Endothelial cell of umbilical vein (primary cell): ENCODE measurements at regions not wholly inside any gene's neighbourhood (a gene's known extent, or its start where the extent isn't known, plus 50 kb on each side); places are given as distances from the start of the nearest gene placed in this dataset.

Source experiments
- BruUV-seq: library from RNA; stranded (reverse); fragments of 400-500 nt; replicated peaks from 2 replicates; lab custom pipeline; 2021; lab: Mats Ljungman, UMichigan
- CTCF ChIA-PET: fragments of 300-600, 350-600 bp; sonication (Branson Sonifier 250); formaldehyde crosslinking; loops from one replicate; lab custom pipeline; 2021; ENCODE audit warnings: antibody characterized with exemption, inconsistent platforms; lab: Charles Lee
- POLR2A ChIA-PET: fragments of 300-600, 350-600 bp; sonication (Branson Sonifier 250); formaldehyde crosslinking; loops from one replicate; lab custom pipeline; 2021; ENCODE audit warnings: antibody characterized with exemption, inconsistent platforms; lab: Charles Lee
- DNase-seq: peaks from one replicate; pipeline ENCODE4 v3.0.0-alpha.2; 2011; ENCODE audit warnings: low read depth, low spot score
- FAIRE-seq: peaks from 2 replicates; lab custom pipeline; 2011; peaks lifted over from hg19 to GRCh38; lab: Jason Lieb, UNC
- H2AFZ ChIP-seq: 2 replicates; pipeline ENCODE4 v1.6.0; 2012; ENCODE audit warnings: low read depth, low read length, control low read depth, inconsistent platforms
- H3K27ac ChIP-seq: 2 replicates; pipeline ENCODE4 v1.5.1; 2011; ENCODE audit warnings: low read depth, mild to moderate bottlenecking, control low read depth, low read length, moderate library complexity; ENCODE audit not compliant: insufficient read depth
- H3K27me3 ChIP-seq, 2 experiments: 2 replicates each; pipeline versions ENCODE4 v1.6.0 to v1.6.1; 2011; ENCODE audit warnings: low read length in 2 of 2, mixed read lengths in 1 of 2; ENCODE audit not compliant: control insufficient read depth in 2 of 2, insufficient read depth in 2 of 2
- H3K36me3 ChIP-seq, 2 experiments: 2 replicates in 1 of 2; 3 replicates in 1 of 2; pipeline ENCODE4 v1.5.1; 2011; ENCODE audit warnings: low read length in 2 of 2, mild to moderate bottlenecking in 1 of 2, moderate library complexity in 1 of 2; ENCODE audit not compliant: control insufficient read depth in 2 of 2, insufficient read depth in 2 of 2; ENCODE audit errors: extremely low read depth in 1 of 2
- H3K4me1 ChIP-seq: 3 replicates; pipeline ENCODE4 v1.5.1; 2011; ENCODE audit warnings: mild to moderate bottlenecking, low read length; ENCODE audit not compliant: control insufficient read depth, insufficient read depth; ENCODE audit errors: extremely low read depth
- H3K4me2 ChIP-seq: 2 replicates; pipeline ENCODE4 v1.6.1; 2011; ENCODE audit warnings: low read length, control low read depth, mixed read lengths; ENCODE audit not compliant: insufficient read depth
- H3K4me3 ChIP-seq, 3 experiments: fragments of 200-600 bp in 1 of 3; sonication (generic), shearing (Covaris generic) in 1 of 3; replicated peaks in 1 of 3; 2 replicates each; pipeline ENCODE4 v1.5.1; 2011 to 2016; ENCODE audit warnings: control low read depth in 3 of 3, low read length in 3 of 3, mild to moderate bottlenecking in 2 of 3, inconsistent platforms in 1 of 3, low read depth in 1 of 3, moderate library complexity in 1 of 3; ENCODE audit not compliant: insufficient read depth in 1 of 3
- H3K79me2 ChIP-seq: 2 replicates; pipeline ENCODE4 v1.6.0; 2012; ENCODE audit warnings: low read length, inconsistent platforms; ENCODE audit not compliant: control insufficient read depth, insufficient read depth
- H3K9ac ChIP-seq: replicated peaks from 2 replicates; pipeline ENCODE3; 2011; ENCODE audit warnings: low read length, control low read depth; ENCODE audit not compliant: insufficient read depth; ENCODE audit errors: extremely low read depth
- H3K9me1 ChIP-seq: replicated peaks from 3 replicates; pipeline ENCODE4 v1.6.0; 2011; ENCODE audit warnings: mild to moderate bottlenecking, low read length; ENCODE audit not compliant: control insufficient read depth, insufficient read depth; ENCODE audit errors: extremely low read depth
- H3K9me3 ChIP-seq: replicated peaks from 2 replicates; pipeline ENCODE4 v1.5.1; 2012; ENCODE audit warnings: low read length, inconsistent platforms; ENCODE audit not compliant: control insufficient read depth, insufficient read depth
- H4K20me1 ChIP-seq: replicated peaks from 2 replicates; pipeline ENCODE3; 2011; ENCODE audit warnings: mild to moderate bottlenecking, low read length; ENCODE audit not compliant: control insufficient read depth, insufficient read depth; ENCODE audit errors: extremely low read depth
- CTCF ChIP-seq, 2 donors: IDR thresholded peaks; 1 replicate in 1 of 2; 2 replicates in 1 of 2; pipeline ENCODE4 v1.5.1; 2011; ENCODE audit warnings: low read length in 2 of 2, mild to moderate bottlenecking in 2 of 2, moderate library complexity in 2 of 2, control low read depth in 1 of 2, inconsistent platforms in 1 of 2, low read depth in 1 of 2; ENCODE audit not compliant: insufficient read depth in 1 of 2; ENCODE audit errors: extremely low read depth in 1 of 2
- EZH2 ChIP-seq: IDR thresholded peaks from 2 replicates; pipeline ENCODE4 v1.6.1; 2012; ENCODE audit warnings: borderline replicate concordance, low read depth, mild to moderate bottlenecking, moderate library complexity, low read length, inconsistent platforms; ENCODE audit not compliant: severe bottlenecking
- FOS ChIP-seq: IDR thresholded peaks from 2 replicates; pipeline ENCODE4 v1.6.1; 2011; ENCODE audit warnings: mild to moderate bottlenecking, low read length, moderate library complexity, borderline replicate concordance; ENCODE audit not compliant: insufficient read depth
- GATA2 ChIP-seq: IDR thresholded peaks from 2 replicates; pipeline ENCODE4 v1.7.0; 2011; ENCODE audit warnings: low read depth, mild to moderate bottlenecking, moderate library complexity, mixed read lengths, low read length; ENCODE audit not compliant: insufficient read length, insufficient read depth
- JUN ChIP-seq: IDR thresholded peaks from 2 replicates; pipeline ENCODE4 v1.6.1; 2011; ENCODE audit warnings: borderline replicate concordance, low read depth; ENCODE audit not compliant: insufficient read length, insufficient read depth
- MAX ChIP-seq: IDR thresholded peaks from 2 replicates; pipeline ENCODE4 v1.6.1; 2011; ENCODE audit not compliant: insufficient read depth, insufficient read length
- MYC ChIP-seq: IDR thresholded peaks from one replicate; pipeline ENCODE4 v1.6.1; 2011; ENCODE audit warnings: mild to moderate bottlenecking, low read depth, low read length
- POLR2A ChIP-seq: IDR thresholded peaks from 2 replicates; pipeline ENCODE4 v1.6.1; 2012; ENCODE audit warnings: low read depth, mild to moderate bottlenecking, control low read depth, low read length
- POLR2AphosphoS5 ChIP-seq: IDR thresholded peaks from 2 replicates; pipeline ENCODE4 v1.6.1; 2012; ENCODE audit warnings: low read depth, mild to moderate bottlenecking, control low read depth, low read length, moderate library complexity; ENCODE audit not compliant: insufficient read depth
- dilution Hi-C: fragments of 300-500 bp; cut with MboI; formaldehyde crosslinking; loops from one replicate; pipeline ENCODE4 v1.15.0; 2019; ENCODE audit warnings: low sequenced_read_pairs; ENCODE audit not compliant: extremely low pct_ligation_motif_present
- intact Hi-C: fragments of 100-400 bp; cut with micrococcal nuclease; formaldehyde crosslinking; loops from one replicate; pipeline ENCODE4 v1.10.0; 2022

- BruUV-seq: no TSS peak
- ChIA-PET CTCF (no interaction called here), POLR2A (no interaction called here)
- H3K36me3 ChIP-seq: no peaks in the 10 kb centered on the region
- no peaks in the 10 kb centered on the region for H3K9me1 ChIP-seq
- H3K27me3 ChIP-seq: no peaks in the 10 kb centered on the region
- H3K4me3 ChIP-seq: no peak overlapping the region
- H3K4me2 ChIP-seq: no peak overlapping the region
- TF ChIP-seq EZH2 (no peak), GATA2 (no peak), POLR2A (no peak), POLR2AphosphoS5 (no peak), MYC (no peak), JUN (no peak), MAX (no peak), FOS (no peak), CTCF (IDR thresholded peaks at IDR 0.05; ENCODE audit: extremely low read depth in 1 of 2, insufficient read depth in 1 of 2, low read depth in 1 of 2, low read length in 2 of 2) (no peak)
- H3K9ac ChIP-seq: no peak overlapping the region
- no peaks in the 10 kb centered on the region for H4K20me1 ChIP-seq
- peaks cover 6% of the 10 kb centered on the region for H3K4me1 ChIP-seq
- dilution Hi-C loops (no loop called here), intact Hi-C loops (no loop called here)
- no peak for DNase-seq
- H3K9me3 ChIP-seq: no peaks in the 10 kb centered on the region
- no peaks in the 10 kb centered on the region for H3K79me2 ChIP-seq
- FAIRE-seq: no peak
- H3K27ac ChIP-seq: no peak overlapping the region
- H2AFZ ChIP-seq: no peak overlapping the region
Observed at GRCh38 chr7:41108821-41109220, 594.1 kb downstream of the INHBA start.
